ENCODE measurements at regions not wholly inside any gene's neighbourhood (a gene's known extent, or its start where the extent isn't known, plus 50 kb on each side); places are given as distances from the start of the nearest gene placed in this dataset.
A peak's percentile ranks its signal among the peaks of the same experiment; 100 is the strongest.
"Not testable (repeated sequence)": the region's sequence is repeated elsewhere in the genome, so short reads cannot be mapped to it uniquely, and the experiment has no call there.

DNA sequence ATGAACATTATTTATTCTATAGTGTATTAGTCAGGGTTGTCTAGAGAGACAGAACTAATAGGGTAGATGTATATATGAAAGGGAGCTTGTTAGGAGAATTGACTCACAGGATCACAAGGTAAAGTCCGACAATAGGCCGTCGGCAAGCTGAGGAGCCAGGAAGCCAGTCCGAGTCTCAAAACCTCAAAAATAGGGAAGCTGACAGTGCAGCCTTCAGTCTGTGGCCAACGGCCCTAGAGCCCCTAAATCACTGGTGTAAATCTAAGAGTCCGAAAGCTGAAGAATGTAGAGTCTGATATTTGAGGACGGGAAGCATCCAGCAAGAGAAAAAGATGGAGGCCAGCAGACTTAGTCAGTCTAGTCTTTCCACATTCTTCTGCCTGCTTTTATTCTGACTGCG is 912.2 kb downstream of the FLRT2 start:
- no peak for DNase-seq

DNA sequence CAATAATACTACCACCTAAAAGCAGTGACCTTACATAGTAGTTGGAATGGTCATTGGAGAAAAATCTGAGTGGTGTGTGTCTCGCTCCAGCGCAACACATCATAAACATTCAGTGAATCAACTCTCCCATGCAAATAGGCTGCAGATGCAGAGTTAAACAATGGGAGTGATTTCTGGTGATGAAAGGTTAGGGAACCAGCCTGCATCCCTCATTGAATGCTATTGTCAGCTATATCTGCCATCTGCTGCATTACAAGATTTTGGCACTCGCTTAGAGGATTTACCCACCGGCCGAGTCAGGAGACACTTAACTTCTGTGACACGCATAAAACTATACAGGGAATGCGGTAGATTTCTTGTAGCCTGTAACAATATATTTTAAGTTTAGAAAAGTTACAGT is 900.9 kb downstream of the FLRT2 start:
- DNase-seq: no peak

DNA sequence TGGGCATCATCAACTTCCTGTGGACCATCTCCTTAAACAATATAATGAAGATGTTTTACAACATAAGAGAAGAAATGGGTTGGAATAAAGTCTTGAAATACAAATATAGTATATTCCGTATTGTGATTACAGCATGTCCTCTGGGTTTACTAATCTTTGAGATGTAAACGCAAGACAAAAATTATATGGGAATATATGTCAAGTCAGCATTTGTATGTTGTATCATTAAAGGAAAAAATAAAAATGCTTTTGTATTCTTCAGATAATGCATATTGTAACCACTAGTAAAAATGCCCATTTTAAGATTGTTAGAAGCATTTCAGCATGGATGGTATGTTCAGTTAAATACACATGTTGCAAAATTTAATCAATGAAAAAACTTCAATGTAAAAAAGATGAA is 893.3 kb downstream of the FLRT2 start:
- no peak for DNase-seq

GRCh38 chr14:86420131-86420530 is 890.2 kb downstream of the FLRT2 start:
- peak in 1 of 58 donors; percentile 0 for DNase-seq

- DNase-seq: no peak
Measured at GRCh38 chr14:86414146-86414545, 884.2 kb downstream of the FLRT2 start.

GRCh38 chr14:86404989-86405649 is 875.2 kb downstream of the FLRT2 start:
- no peak for DNase-seq

GRCh38 chr14:86404425-86404824 is 874.5 kb downstream of the FLRT2 start:
- DNase-seq: no peak

DNA sequence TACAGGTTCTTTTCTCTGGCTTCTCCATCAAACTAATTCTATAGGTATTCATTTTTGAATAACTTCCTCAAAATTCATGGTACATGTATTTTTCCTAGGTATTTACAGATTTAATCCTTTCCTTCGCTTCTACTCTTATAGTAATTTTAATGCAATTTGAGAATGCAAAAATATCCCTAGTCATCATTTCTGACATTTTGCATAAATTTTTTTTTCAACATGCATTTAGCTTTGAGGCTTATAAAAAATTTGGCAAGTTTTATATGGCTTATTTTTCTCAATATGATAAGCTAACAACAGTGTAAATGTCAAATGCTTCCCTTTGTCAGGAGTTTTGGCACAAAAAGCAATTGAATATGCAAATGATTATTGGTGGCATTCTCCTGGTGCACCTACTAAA is 872.6 kb downstream of the FLRT2 start:
- DNase-seq: no peak

DNA sequence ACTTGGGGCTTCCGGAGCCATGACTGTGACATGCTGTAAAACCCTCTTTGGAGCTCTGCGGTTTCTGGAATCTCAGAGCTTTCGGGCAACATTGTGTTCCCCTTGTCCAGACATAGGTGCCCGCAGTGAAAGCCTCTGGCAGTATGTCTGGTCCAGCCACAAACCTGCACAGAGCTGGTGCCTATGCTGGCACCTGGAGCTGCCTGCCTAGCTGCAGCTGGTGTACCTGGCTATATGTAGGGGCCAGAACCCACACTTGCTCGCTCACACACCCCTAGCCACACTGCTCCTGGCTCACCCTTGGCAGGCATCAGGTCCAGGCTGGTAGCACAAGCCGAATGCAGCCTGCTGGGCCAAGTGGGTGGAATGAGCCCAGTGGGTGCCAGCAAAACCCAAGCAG is 861.1 kb downstream of the FLRT2 start:
- no peak for DNase-seq

DNA sequence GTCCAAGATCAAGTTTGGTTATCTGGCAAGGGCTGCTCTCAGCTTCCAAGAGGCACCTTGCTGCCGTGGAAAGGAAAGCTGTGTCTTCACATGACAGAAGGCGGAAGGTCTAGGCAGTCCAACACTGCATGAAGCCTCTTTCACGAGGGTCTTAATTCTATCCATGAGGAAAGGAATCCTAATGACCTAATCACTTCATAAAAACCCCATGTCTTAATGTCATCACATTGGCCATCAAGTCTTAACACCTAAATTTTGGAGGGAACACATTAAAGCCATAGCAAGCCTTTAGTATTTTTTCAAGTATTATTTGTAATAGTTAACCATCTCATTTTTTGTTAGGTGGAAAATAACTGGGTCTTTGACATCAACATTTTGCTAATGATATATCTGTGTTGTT is 858.3 kb downstream of the FLRT2 start:
- DNase-seq: no peak

DNA sequence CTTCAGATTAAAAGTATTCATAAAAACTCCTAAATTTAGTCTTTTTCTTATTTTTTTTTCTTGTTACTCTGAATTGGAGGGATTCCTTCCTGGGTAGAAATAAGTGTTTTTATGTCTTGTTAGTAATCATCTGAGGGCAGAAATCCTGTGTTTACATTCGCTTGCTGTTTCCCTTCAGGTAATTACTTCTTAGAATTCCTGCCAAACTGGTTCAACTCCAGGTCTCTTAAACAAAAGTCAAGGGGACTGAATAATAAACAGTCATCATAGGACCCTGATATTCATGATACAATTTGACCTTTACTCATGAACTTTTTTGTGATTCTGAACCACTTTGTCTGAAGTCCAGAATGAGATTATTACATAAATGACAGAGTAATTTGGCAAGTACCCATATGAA is 843.9 kb downstream of the FLRT2 start:
- no peak for DNase-seq

- no peak for DNase-seq
Measured at GRCh38 chr14:86372402-86372801, 842.5 kb downstream of the FLRT2 start.

DNA sequence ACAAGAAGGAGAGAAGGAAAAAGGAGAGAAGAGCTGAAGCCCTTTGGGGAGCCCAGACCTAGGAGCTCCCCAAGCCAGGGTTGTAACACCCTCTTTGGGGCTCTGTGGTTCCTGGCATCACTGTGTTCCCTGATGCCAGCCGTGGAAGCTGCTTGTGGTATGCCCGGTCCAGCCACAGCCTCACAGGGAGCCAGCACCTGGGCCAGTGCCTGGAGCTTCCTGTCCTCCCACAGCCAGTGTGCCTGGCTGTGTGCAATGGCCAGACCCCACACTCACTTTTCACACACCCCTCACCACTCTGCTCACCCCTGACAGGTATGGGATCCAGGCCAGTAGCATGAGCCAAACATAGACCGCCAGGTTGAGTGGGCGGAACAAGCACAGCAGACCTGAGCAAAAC is 834.7 kb downstream of the FLRT2 start:
- no peak for DNase-seq

DNA sequence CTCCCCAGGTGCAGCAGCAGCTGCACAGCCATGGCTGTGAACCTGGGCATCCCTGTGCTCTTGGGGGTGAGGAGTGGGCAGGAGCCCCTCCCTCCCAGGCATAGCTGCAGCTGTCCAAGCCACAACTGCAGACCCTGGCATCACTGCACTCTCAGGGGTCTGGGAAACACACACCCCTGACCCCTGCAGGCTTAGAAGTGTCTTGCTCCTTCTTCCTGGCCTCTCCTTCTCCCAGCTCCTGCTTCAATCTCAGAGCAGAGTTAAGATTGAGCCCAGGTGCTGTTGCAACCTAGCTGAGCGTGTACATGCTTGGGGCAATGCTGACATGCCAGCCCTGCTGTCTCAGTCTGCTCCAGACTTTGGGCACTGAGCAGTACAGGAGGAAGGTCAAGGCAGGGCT is 833.6 kb downstream of the FLRT2 start:
- no peak for DNase-seq

DNA sequence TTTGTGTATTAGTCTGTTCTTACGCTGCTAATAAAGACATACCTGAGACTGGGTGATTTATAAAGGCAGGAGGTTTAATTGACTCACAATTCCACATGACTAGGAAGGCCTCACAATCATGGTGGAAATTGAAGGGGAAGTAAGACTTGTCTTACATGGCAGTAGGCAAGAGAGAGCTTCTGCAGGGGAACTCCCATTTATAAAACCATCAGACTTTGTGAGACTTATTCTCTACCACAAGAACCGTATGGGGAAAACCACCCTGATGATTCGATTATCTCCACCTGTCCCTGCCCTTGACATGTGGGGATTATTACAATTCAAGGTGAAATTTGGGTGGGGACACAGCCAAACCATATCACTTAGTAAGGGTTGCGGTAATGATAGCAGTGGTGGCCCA is 833.1 kb downstream of the FLRT2 start:
- no peak for DNase-seq

DNA sequence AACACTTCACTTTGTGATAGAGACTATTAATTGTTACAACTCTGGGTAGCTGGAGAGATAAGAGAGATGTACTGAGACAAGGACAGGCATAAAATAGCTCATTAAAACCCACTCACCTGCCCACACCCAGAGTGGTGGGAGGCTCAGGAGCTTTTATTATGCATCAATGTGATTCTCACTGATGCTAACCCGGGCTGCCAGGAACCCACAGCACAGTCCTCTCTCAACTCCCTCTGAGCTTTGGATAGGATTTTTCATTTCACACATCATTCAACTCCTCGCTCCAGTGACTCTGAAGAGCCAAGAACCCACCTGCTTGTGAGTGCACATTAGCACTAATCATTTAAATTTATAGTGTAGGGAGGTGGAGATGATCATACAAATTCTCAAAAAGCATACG is 827.9 kb downstream of the FLRT2 start:
- no peak for DNase-seq

GRCh38 chr14:86357119-86357518 is 827.2 kb downstream of the FLRT2 start:
- no peak for DNase-seq

DNA sequence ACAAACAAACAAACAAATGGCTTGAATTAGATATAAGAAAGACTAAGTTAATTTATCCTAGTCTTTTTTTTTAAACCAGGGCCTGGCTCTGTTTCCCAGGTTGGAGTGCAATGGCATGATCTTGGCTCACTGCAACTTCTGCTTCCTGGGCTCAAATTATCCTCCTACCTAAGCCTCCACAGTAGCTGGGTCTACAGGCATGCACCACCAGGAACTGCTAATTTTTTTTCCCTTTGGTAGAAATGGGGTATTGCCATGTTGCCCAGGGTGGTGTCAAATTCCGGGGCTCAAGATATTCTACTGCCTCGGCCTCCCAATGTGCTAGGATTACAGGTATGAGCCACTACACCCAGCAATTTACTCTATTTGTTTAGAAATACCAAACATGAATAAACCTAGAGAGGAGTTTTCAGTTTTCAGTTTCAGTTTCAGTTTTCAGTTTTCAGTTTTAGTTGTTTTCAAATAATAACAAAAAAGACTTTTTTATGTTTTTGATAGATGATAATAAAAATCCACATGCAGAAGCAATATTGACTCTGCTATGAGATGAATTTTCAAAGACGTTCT is 817.0 kb downstream of the FLRT2 start:
- no peak for DNase-seq

- DNase-seq: no peak
Measured at GRCh38 chr14:86334355-86334754, 804.4 kb downstream of the FLRT2 start.

DNA sequence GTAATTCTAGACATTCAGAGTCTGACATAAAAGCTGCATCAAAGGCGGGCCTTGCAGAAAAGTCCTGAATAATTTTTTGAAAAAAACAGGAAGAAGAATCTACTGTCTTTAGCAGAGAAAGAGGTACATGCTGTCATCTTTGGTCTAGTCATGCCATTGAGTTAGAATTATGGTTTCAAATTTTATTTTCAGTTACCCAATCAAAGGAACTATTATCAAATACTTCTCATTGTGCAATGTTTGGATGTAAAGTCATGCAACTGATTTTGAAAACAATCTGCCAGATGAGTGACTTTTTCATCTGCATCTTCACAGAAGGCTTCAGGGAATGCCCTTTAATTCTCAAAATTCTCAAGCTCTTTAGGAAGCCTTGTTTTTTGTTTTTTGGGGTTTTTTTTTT is 803.5 kb downstream of the FLRT2 start:
- no peak for DNase-seq

DNA sequence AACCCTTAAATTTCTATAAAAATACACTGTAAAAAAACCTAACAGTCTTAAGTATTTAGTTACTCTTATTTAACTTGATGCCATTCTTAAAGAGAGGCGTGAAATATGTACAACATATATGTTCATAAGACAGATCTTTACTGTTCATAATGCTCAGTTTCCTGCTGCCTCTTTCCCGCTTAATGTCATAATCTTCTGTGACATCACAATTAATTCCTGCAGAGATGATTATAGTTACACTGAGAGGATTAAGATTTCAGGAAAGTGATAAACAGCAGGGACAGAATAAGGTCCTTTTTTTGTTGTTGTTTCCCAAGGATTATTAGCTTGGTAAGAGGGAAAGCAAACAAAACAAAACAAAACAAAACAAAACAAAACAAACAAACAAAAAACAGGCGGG is 801.4 kb downstream of the FLRT2 start:
- DNase-seq: no peak

GRCh38 chr14:86321151-86321550 is 791.2 kb downstream of the FLRT2 start:
- no peak for DNase-seq

DNA sequence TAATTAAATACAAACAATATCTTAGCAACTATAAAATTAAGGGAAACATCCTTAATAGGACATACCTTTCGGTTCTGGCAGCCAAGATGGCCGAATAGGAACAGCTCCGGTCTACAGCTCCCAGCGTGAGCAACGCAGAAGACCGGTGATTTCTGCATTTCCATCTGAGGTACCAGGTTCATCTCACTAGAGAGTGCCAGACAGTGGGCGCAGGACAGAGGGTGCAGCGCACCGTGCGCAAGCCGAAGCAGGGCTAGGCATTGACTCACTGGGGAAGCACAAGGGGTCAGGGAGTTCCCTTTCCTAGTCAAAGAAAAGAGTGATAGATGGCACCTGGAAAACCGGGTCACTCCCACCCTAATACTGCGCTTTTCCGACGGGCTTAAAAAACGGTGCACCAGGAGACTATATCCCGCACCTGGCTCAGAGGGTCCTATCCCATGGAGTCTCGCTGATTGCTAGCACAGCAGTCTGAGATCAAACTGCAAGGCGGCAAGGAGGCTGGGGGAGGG is 782.3 kb downstream of the FLRT2 start:
- DNase-seq: not testable (repeated sequence)

GRCh38 chr14:86311151-86311550 is 781.2 kb downstream of the FLRT2 start:
- DNase-seq: no peak
